Progenitor cell of endocrine pancreas (in vitro differentiated cells): ENCODE measurements at regions not wholly inside any gene's neighbourhood (a gene's known extent, or its start where the extent isn't known, plus 50 kb on each side); places are given as distances from the start of the nearest gene placed in this dataset.

Experiments
- DNase-seq: peaks from one replicate; pipeline ENCODE4 v3.0.0; 2021; ENCODE audit warnings: low spot score; ENCODE audit not compliant: unreplicated experiment
- H3K27ac Mint-ChIP-seq: 2 replicates; pipeline ENCODE4 v1.8.0; 2021; ENCODE audit warnings: mild to moderate bottlenecking, moderate library complexity, mixed read lengths
- H3K27me3 Mint-ChIP-seq: 2 replicates; pipeline ENCODE4 v1.8.0; 2021; ENCODE audit warnings: mixed read lengths
- H3K36me3 Mint-ChIP-seq: 2 replicates; pipeline ENCODE4 v1.8.0; 2022; ENCODE audit warnings: mixed read lengths; ENCODE audit not compliant: insufficient read depth
- H3K4me1 Mint-ChIP-seq: 2 replicates; pipeline ENCODE4 v1.8.0; 2021; ENCODE audit warnings: low read depth, mixed read lengths
- H3K4me3 Mint-ChIP-seq: 2 replicates; pipeline ENCODE4 v1.8.0; 2021; ENCODE audit warnings: low read depth, mild to moderate bottlenecking, moderate library complexity, mixed read lengths
- H3K9me3 Mint-ChIP-seq: 2 replicates; pipeline ENCODE4 v1.8.0; 2021; ENCODE audit warnings: low read depth, mixed read lengths
- CTCF ChIP-seq: fragments of 200-600 bp; sonication (generic); IDR thresholded peaks from one replicate; pipeline ENCODE4 v1.5.0; 2021; ENCODE audit warnings: antibody characterized with exemption, mild to moderate bottlenecking; ENCODE audit not compliant: unreplicated experiment

DNA sequence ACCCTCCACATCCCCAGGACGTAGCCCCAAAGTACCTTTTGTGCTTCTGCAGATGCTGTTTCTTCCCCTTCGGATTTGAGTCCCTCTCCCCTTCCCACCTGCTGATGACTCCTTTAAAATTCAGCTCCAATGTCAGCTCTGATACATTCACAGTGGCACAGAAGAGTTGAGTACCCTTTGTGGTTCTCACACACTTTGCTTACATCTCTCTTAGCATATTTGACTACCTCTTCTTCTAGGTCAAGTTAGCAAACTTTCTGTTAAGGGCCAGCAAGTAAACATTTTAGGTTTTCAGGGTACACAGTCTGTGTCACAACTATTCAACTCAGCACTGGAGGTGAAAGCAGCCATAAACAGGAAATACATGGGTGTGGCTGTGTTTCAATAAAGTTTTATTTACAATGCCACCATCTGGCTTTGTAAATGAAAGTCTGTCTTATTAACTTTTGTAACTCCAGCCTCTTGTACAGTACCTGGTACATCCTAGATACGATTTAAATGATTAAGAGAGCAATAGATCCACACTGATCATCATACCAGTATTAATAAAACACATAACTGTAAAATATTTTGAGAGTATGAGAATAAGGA, 161.7 kb downstream of the SOX9 start:
- Mint-ChIP-seq H3K27ac (no peak overlapping the region), H3K4me3 (no peak overlapping the region), H3K4me1 (no peaks in the 10 kb centered on the region), H3K36me3 (no peaks in the 10 kb centered on the region), H3K9me3 (no peaks in the 10 kb centered on the region), H3K27me3 (no peaks in the 10 kb centered on the region)
- DNase-seq: no peak
- no peak for TF ChIP-seq CTCF

GRCh38 chr17:72284806-72285205, 164.0 kb downstream of the SOX9 start:
- no peaks in the 10 kb centered on the region for H3K27me3 Mint-ChIP-seq
- no peak for TF ChIP-seq CTCF
- H3K9me3 Mint-ChIP-seq: no peaks in the 10 kb centered on the region
- H3K4me1 Mint-ChIP-seq: no peaks in the 10 kb centered on the region
- no peak for DNase-seq
- H3K36me3 Mint-ChIP-seq: no peaks in the 10 kb centered on the region
- no peak overlapping the region for H3K4me3 Mint-ChIP-seq
- H3K27ac Mint-ChIP-seq: no peak overlapping the region

GRCh38 chr17:72287586-72287985, 166.8 kb downstream of the SOX9 start:
- Mint-ChIP-seq H3K36me3 (no peaks in the 10 kb centered on the region), H3K4me3 (no peak overlapping the region), H3K9me3 (no peaks in the 10 kb centered on the region), H3K27ac (no peak overlapping the region), H3K4me1 (no peaks in the 10 kb centered on the region), H3K27me3 (no peaks in the 10 kb centered on the region)
- no peak for DNase-seq
- no peak for TF ChIP-seq CTCF

GRCh38 chr17:72294487-72294893, 173.7 kb downstream of the SOX9 start:
- no peak for TF ChIP-seq CTCF
- Mint-ChIP-seq H3K9me3 (no peaks in the 10 kb centered on the region), H3K4me1 (peaks cover 1% of the 10 kb centered on the region)

GRCh38 chr17:72295916-72296315, 175.1 kb downstream of the SOX9 start:
- DNase-seq: no peak
- Mint-ChIP-seq H3K4me3 (no peak overlapping the region), H3K9me3 (no peaks in the 10 kb centered on the region), H3K27ac (no peak overlapping the region), H3K36me3 (no peaks in the 10 kb centered on the region), H3K27me3 (peaks cover 26% of the 10 kb centered on the region), H3K4me1 (peaks cover 2% of the 10 kb centered on the region)
- TF ChIP-seq CTCF: no peak

More at GRCh38 chr17:72294487-72294893, 173.7 kb downstream of the SOX9 start:
- no peaks in the 10 kb centered on the region for H3K36me3 Mint-ChIP-seq
- DNase-seq: no peak
- peaks cover 23% of the 10 kb centered on the region for H3K27me3 Mint-ChIP-seq
- no peak overlapping the region for H3K4me3 Mint-ChIP-seq
- no peak overlapping the region for H3K27ac Mint-ChIP-seq
